Nephron progenitor cell (in vitro differentiated cells): ENCODE measurements at regions not wholly inside any gene's neighbourhood (a gene's known extent, or its start where the extent isn't known, plus 50 kb on each side); places are given as distances from the start of the nearest gene placed in this dataset.
A peak's percentile ranks its signal among the peaks of the same experiment; 100 is the strongest.

ENCODE experiments used
- DNase-seq: peaks from one replicate; pipeline ENCODE4 v3.0.0; 2021
- H3K27ac Mint-ChIP-seq: 2 replicates; pipeline ENCODE4 v1.8.0; 2021; ENCODE audit warnings: mild to moderate bottlenecking, moderate library complexity, mixed read lengths
- H3K27me3 Mint-ChIP-seq: 2 replicates; pipeline ENCODE4 v1.8.0; 2021; ENCODE audit warnings: mild to moderate bottlenecking, low read depth, mixed read lengths; ENCODE audit not compliant: poor library complexity
- H3K36me3 Mint-ChIP-seq: 2 replicates; pipeline ENCODE4 v1.8.0; 2021; ENCODE audit warnings: low read depth, mixed read lengths
- H3K4me1 Mint-ChIP-seq: 2 replicates; pipeline ENCODE4 v1.8.0; 2021; ENCODE audit warnings: mixed read lengths
- H3K4me3 Mint-ChIP-seq: 2 replicates; pipeline ENCODE4 v1.8.0; 2021; ENCODE audit warnings: mild to moderate bottlenecking, moderate library complexity, mixed read lengths
- H3K9me3 Mint-ChIP-seq: 2 replicates; pipeline ENCODE4 v1.8.0; 2021; ENCODE audit warnings: mild to moderate bottlenecking, moderate library complexity, mixed read lengths
- CTCF ChIP-seq: fragments of 200-600 bp; sonication (generic); IDR thresholded peaks from 2 replicates; pipeline ENCODE4 v1.5.0; 2021; ENCODE audit warnings: antibody characterized with exemption

GRCh38 chr1:30533796-30534550 is 189.4 kb downstream of the MATN1 start:
- H3K36me3 Mint-ChIP-seq, result no peaks in the 10 kb centered on the region
- H3K27ac Mint-ChIP-seq, result no peak overlapping the region
- peaks cover 7% of the 10 kb centered on the region for H3K9me3 Mint-ChIP-seq
- no peak for DNase-seq
- H3K4me3 Mint-ChIP-seq, result no peak overlapping the region
- H3K4me1 Mint-ChIP-seq, result peaks cover 5% of the 10 kb centered on the region
- H3K27me3 Mint-ChIP-seq, result peaks cover 18% of the 10 kb centered on the region
- TF ChIP-seq CTCF, result no peak

- Mint-ChIP-seq H3K4me1 (peaks cover 5% of the 10 kb centered on the region), H3K36me3 (no peaks in the 10 kb centered on the region), H3K27me3 (peaks cover 18% of the 10 kb centered on the region), H3K27ac (no peak overlapping the region), H3K4me3 (no peak overlapping the region), H3K9me3 (peaks cover 10% of the 10 kb centered on the region)
- no peak for DNase-seq
- TF ChIP-seq CTCF, result no peak
Measured at GRCh38 chr1:30533141-30533540, 190.2 kb downstream of the MATN1 start.

- Mint-ChIP-seq H3K4me1 (peaks cover 8% of the 10 kb centered on the region), H3K27me3 (peaks cover 18% of the 10 kb centered on the region), H3K36me3 (no peaks in the 10 kb centered on the region), H3K4me3 (no peak overlapping the region), H3K27ac (no peak overlapping the region), H3K9me3 (peaks cover 10% of the 10 kb centered on the region)
- DNase-seq, result no peak
- TF ChIP-seq CTCF, result no peak
Measured at GRCh38 chr1:30532621-30533020, 190.8 kb downstream of the MATN1 start.

GRCh38 chr1:30527511-30528140 is 195.8 kb downstream of the MATN1 start:
- no peaks in the 10 kb centered on the region for H3K36me3 Mint-ChIP-seq
- peaks cover 10% of the 10 kb centered on the region for H3K9me3 Mint-ChIP-seq
- no peak for TF ChIP-seq CTCF
- DNase-seq, result no peak
- peaks cover 11% of the 10 kb centered on the region for H3K27me3 Mint-ChIP-seq
- no peak overlapping the region for H3K4me3 Mint-ChIP-seq
- peaks cover 40% of the 10 kb centered on the region for H3K4me1 Mint-ChIP-seq
- peak overlapping the region; percentile 45 for H3K27ac Mint-ChIP-seq

- Mint-ChIP-seq H3K27me3 (peaks cover 10% of the 10 kb centered on the region), H3K4me1 (peaks cover 45% of the 10 kb centered on the region), H3K4me3 (no peak overlapping the region), H3K27ac (peak overlapping the region; percentile 45), H3K9me3 (peaks cover 10% of the 10 kb centered on the region), H3K36me3 (no peaks in the 10 kb centered on the region)
- DNase-seq, result no peak
- no peak for TF ChIP-seq CTCF
Measured at GRCh38 chr1:30526652-30527345, 196.6 kb downstream of the MATN1 start.
